HG03025 (cell line): ENCODE measurements at regions not wholly inside any gene's neighbourhood (a gene's known extent, or its start where the extent isn't known, plus 50 kb on each side); places are given as distances from the start of the nearest gene placed in this dataset.

Experiments
- ATAC-seq: cut with Tn5 transposase; IDR thresholded peaks from one replicate; pipeline ENCODE4 v1.9.1; 2021; ENCODE audit warnings: mild to moderate bottlenecking, moderate library complexity; ENCODE audit not compliant: unreplicated experiment, low FRiP score

DNA sequence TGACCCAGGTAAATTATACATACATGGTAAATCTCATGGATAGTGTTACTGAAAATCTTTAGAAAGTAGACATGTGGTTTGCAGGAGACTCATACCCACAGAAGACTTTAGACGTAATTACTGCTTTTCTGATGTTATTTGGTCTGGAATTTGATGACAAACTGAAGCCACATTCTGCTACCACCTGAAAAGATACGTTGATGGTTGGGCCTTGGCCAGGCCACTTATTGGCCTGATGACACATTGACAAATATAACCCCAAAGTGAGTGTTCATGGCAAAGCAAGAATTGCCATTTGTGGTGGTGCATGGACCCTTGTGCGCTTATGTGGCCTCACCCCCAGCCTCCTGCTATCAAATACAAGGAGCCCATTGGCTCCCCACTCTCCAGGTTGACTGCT lies 155.6 kb downstream of the METTL4 start:
- ATAC-seq = no peak

GRCh38 chr18:2417861-2418610 lies 153.3 kb downstream of the METTL4 start:
- no peak for ATAC-seq

DNA sequence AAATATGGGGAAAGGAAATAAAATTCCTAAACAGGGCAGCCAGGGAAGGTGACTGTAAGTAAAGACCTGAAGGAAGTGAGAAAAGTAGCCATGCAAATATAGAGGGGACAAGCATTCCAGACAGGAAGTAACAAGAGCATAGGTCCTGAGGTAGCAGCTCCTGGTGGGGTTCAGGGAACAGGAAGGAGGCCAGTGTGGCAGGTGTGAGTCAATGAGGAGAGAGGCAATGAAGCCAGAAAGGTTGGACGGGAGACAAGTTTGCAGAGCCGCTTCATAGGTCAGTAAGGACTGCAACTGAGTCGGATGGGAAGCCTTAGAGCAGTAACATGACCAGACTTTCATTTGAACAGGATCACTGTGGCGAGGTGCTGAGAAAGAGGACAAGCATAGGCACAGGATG lies 150.9 kb downstream of the METTL4 start:
- ATAC-seq = no peak

- ATAC-seq = no peak
Measured at GRCh38 chr18:2423761-2424160, 147.5 kb downstream of the METTL4 start.

DNA sequence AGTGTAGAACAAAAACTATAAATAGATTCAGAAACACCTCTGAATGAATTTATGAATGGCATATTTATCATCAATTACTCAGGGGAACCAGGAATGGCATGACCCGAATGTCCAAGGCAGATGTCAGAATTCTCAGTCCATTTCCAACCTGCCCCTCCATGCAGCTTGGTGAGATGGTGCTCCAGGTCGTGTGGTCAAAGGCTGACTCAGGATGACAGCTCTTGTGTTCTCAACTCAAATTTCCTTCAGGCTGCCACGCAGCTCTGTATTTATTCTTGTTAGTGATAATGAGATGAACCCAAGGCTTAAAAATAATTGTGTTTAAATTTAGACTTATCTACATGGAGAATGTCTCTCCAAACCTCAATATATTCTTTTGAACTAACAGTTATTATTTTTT lies 146.9 kb downstream of the METTL4 start:
- ATAC-seq = no peak

GRCh38 chr18:2425426-2426317 lies 145.6 kb downstream of the METTL4 start:
- no peak for ATAC-seq

- ATAC-seq = no peak
Measured at GRCh38 chr18:2430191-2430590, 141.1 kb downstream of the METTL4 start.

- no peak for ATAC-seq
Measured at GRCh38 chr18:2431806-2432205, 139.5 kb downstream of the METTL4 start.

- no peak for ATAC-seq
Measured at GRCh38 chr18:2433366-2433765, 137.9 kb downstream of the METTL4 start.

GRCh38 chr18:2441544-2441943 lies 129.8 kb downstream of the METTL4 start:
- no peak for ATAC-seq

GRCh38 chr18:2442006-2442405 lies 129.3 kb downstream of the METTL4 start:
- ATAC-seq = no peak

DNA sequence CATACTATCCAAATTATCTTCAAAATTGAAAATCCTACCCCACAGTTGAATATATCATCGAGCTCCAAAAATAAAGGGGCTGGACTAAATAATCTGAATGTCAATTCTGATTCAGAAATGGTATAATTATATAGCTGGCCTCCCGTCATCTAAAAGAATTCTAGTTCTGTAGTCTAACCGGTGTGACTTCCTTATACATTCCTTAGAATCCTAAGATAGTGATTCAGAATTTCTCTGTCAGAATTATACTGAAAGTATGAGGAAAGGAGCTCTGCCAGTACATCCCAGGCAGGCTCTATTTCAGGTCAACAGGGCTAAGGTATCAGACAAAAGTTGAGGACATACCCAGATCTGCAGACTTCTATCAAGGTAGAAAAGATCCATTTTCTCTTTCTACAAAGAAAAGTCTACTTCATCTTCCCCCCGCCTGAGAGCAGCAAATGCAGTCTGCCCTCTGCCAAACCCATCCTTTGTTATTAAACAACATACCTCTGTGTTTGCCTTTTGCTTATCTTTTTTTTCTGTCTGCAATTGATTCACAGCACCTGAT lies 128.5 kb downstream of the METTL4 start:
- ATAC-seq = no peak

DNA sequence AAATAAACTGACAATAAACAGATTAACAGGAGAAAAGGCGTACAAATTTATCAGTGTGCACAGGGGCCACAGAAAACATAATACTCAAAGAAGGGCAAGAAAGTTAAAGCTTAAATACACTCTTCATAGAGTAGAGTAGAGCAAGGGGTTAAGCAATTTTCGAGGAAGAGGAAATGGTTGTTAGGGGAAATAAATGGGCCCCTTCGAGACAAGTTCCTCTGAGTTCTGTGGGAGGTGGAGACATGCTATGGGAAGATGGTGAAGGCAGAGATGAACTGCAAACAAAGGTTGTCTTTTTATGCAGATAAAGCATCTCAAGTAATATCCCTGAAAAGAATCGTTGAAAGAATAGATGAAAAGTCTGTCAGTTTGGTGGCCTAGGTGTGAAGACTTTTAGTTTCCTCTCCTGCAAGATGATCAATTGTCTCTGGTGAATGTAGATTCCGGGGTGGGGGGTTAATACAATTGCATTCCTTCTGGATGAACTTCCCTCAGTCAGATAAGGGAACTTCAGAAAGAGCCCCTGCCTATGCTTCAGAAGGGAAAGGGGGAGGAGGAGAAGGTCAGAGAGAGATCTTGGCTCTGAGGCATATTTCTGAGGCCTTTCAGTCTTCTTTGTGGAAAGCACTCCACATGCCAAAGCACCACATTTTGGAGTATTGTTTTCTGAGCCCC lies 127.0 kb downstream of the METTL4 start:
- ATAC-seq = no peak

DNA sequence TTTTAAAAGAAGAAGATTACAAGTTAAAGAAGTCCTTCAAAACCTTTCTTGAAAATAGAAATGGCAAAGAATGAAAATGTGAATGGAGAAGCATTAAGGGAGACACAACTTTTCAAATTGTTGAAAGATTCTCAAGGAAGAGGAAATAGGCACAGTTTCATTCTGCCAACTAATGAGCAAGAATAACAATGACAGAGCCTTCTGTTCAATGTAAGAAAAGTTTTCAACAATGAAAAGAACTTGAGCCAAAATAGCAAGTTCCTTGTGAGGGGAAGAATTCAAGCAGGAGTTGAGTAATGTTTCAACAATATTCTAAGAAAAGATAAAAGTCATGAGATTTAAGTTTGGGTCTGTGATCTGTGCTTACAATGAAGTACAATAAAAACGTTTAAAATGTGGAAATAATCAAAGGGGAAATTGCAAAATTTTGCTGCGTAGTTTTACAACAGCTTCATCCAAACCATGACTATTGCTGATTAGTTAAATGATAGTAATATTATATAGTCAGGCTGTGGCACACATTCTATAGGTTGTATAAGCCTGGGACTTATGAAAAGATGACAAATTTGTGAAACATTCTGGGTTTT lies 122.6 kb downstream of the METTL4 start:
- no peak for ATAC-seq

GRCh38 chr18:2451556-2451955 lies 119.7 kb downstream of the METTL4 start:
- ATAC-seq = no peak

- ATAC-seq = no peak
Measured at GRCh38 chr18:2459886-2460285, 111.4 kb downstream of the METTL4 start.

- no peak for ATAC-seq
Measured at GRCh38 chr18:2466978-2467377, 104.3 kb downstream of the METTL4 start.

DNA sequence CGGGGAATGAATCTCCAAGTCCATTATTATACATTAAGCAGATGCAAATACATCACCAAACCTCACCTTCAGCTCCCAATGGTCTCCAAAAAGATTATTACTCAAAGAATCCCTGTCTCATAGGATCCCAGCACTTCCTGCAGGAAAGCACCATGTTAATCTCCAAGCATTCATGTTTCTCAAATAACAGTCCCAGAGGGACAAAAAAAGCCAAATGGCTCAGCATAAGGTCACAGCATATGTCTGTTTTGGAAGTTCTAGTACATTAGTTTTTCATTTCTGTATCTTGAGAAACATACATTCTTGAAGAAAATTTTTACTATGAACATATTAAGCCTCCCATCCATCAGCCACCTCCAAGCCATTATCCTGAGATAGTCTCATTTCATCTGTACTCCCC lies 103.3 kb downstream of the METTL4 start:
- no peak for ATAC-seq

DNA sequence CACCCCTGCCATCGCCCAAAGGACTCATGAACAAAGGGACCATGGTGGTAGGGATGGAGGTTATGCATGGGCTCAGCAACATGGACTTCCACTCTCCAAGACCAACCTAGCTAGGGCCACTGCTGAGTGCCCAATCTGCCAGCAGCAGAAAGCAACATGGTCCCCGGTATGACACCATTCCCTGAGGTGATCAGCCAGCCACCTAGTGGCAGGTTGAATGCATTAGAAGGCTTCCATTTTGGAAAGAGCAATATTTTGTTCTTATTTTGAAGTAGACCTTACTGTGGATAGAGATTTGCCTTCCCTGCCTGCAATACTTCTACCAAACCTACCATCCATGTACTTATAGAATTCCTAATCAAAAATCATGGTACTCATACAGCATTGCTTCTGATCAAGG lies 99.8 kb downstream of the METTL4 start:
- no peak for ATAC-seq

GRCh38 chr18:2478662-2479061 lies 92.6 kb downstream of the METTL4 start:
- no peak for ATAC-seq

- ATAC-seq = no peak
Measured at GRCh38 chr18:2480536-2480935, 90.8 kb downstream of the METTL4 start.
